Activated naive CD4-positive, alpha-beta T cell treated with anti-CD3 and anti-CD28 coated beads, Interleukin-2, amount 50 U/mL, for 72 hours (primary cell): ENCODE measurements at regions not wholly inside any gene's neighbourhood (a gene's known extent, or its start where the extent isn't known, plus 50 kb on each side); places are given as distances from the start of the nearest gene placed in this dataset.

ENCODE experiments used
- ATAC-seq, 2 donors: fragments of 150-1000 bp; cut with Tn5 transposase; 2 replicates each; pipeline ENCODE4 v1.10.0; 2021; ENCODE audit warnings: mild to moderate bottlenecking in 2 of 2, moderate library complexity in 2 of 2
- DNase-seq, 2 donors: peaks; one replicate each; pipeline ENCODE4 v3.0.0; 2021 to 2022; ENCODE audit warnings: low spot score in 2 of 2
- H3K27ac Mint-ChIP-seq, 2 donors: one replicate each; pipeline ENCODE4 v1.8.0; 2022; ENCODE audit warnings: mild to moderate bottlenecking in 2 of 2, mixed read lengths in 2 of 2
- H3K36me3 Mint-ChIP-seq, 2 donors: one replicate each; pipeline ENCODE4 v1.8.0; 2022; ENCODE audit warnings: mixed read lengths in 2 of 2
- H3K9me3 Mint-ChIP-seq, 2 donors: one replicate each; pipeline ENCODE4 v1.8.0; 2022; ENCODE audit warnings: mixed read lengths in 2 of 2

- H3K27ac Mint-ChIP-seq = no peak overlapping the region
- H3K36me3 Mint-ChIP-seq = no peaks in the 10 kb centered on the region
- DNase-seq = no peak
- H3K9me3 Mint-ChIP-seq = peaks cover 29% of the 10 kb centered on the region in 2 donors
- ATAC-seq = no peak
Measured at GRCh38 chr2:14418115-14418514, 214.4 kb upstream of the LRATD1 start.

- no peaks in the 10 kb centered on the region for H3K36me3 Mint-ChIP-seq
- peaks cover 13 to 19% of the 10 kb centered on the region in 2 donors for H3K9me3 Mint-ChIP-seq
- H3K27ac Mint-ChIP-seq = no peak overlapping the region
- no peak for DNase-seq
- ATAC-seq = no peak
Measured at GRCh38 chr2:14420851-14421250, 211.7 kb upstream of the LRATD1 start.

GRCh38 chr2:14422426-14422825 is 210.1 kb upstream of the LRATD1 start:
- Mint-ChIP-seq H3K9me3 (peaks cover 15 to 21% of the 10 kb centered on the region in 2 donors), H3K36me3 (no peaks in the 10 kb centered on the region), H3K27ac (no peak overlapping the region)
- no peak for ATAC-seq
- no peak for DNase-seq

GRCh38 chr2:14423145-14423906 is 209.2 kb upstream of the LRATD1 start:
- no peak overlapping the region for H3K27ac Mint-ChIP-seq
- ATAC-seq (no peak), DNase-seq (no peak)
- peaks cover 15 to 17% of the 10 kb centered on the region in 2 donors for H3K9me3 Mint-ChIP-seq
- H3K36me3 Mint-ChIP-seq = no peaks in the 10 kb centered on the region

GRCh38 chr2:14424478-14425390 is 207.8 kb upstream of the LRATD1 start:
- DNase-seq (no peak), ATAC-seq (no peak)
- Mint-ChIP-seq H3K27ac (no peak overlapping the region), H3K9me3 (peaks cover 15 to 17% of the 10 kb centered on the region in 2 donors), H3K36me3 (no peaks in the 10 kb centered on the region)

- DNase-seq (no peak), ATAC-seq (no peak)
- Mint-ChIP-seq H3K9me3 (peaks cover 11% of the 10 kb centered on the region in 2 donors), H3K36me3 (no peaks in the 10 kb centered on the region), H3K27ac (no peak overlapping the region)
Measured at GRCh38 chr2:14425869-14426268, 206.6 kb upstream of the LRATD1 start.

- ATAC-seq = no peak
- H3K27ac Mint-ChIP-seq = no peak overlapping the region
- no peaks in the 10 kb centered on the region for H3K36me3 Mint-ChIP-seq
- H3K9me3 Mint-ChIP-seq = peaks cover 6 to 10% of the 10 kb centered on the region in 2 donors
- no peak for DNase-seq
Measured at GRCh38 chr2:14428056-14428455, 204.5 kb upstream of the LRATD1 start.

GRCh38 chr2:14433946-14434495 is 198.5 kb upstream of the LRATD1 start:
- no peak overlapping the region for H3K27ac Mint-ChIP-seq
- no peaks in the 10 kb centered on the region for H3K36me3 Mint-ChIP-seq
- DNase-seq = no peak
- peaks cover 5 to 11% of the 10 kb centered on the region in 2 donors for H3K9me3 Mint-ChIP-seq
- no peak for ATAC-seq

- DNase-seq (no peak), ATAC-seq (no peak)
- Mint-ChIP-seq H3K27ac (no peak overlapping the region), H3K36me3 (no peaks in the 10 kb centered on the region), H3K9me3 (peaks cover 9 to 13% of the 10 kb centered on the region in 2 donors)
Measured at GRCh38 chr2:14445670-14446069, 186.8 kb upstream of the LRATD1 start.

- ATAC-seq = no peak
- Mint-ChIP-seq H3K9me3 (peaks cover 9 to 11% of the 10 kb centered on the region in 2 donors), H3K27ac (no peak overlapping the region)
Measured at GRCh38 chr2:14448340-14448739, 184.2 kb upstream of the LRATD1 start.

GRCh38 chr2:14451312-14451711 is 181.2 kb upstream of the LRATD1 start:
- no peak for DNase-seq
- Mint-ChIP-seq H3K36me3 (no peaks in the 10 kb centered on the region), H3K27ac (no peak overlapping the region), H3K9me3 (peaks cover 4 to 17% of the 10 kb centered on the region in 2 donors)
- no peak for ATAC-seq

More at GRCh38 chr2:14448340-14448739, 184.2 kb upstream of the LRATD1 start:
- H3K36me3 Mint-ChIP-seq = no peaks in the 10 kb centered on the region
- DNase-seq = no peak

GRCh38 chr2:14454202-14454601 is 178.3 kb upstream of the LRATD1 start:
- no peaks in the 10 kb centered on the region for H3K36me3 Mint-ChIP-seq
- no peak overlapping the region for H3K27ac Mint-ChIP-seq
- ATAC-seq = no peak
- DNase-seq = no peak
- peaks cover 4 to 25% of the 10 kb centered on the region in 2 donors for H3K9me3 Mint-ChIP-seq

- ATAC-seq = no peak
- DNase-seq = no peak
- no peaks in the 10 kb centered on the region for H3K36me3 Mint-ChIP-seq
- no peak overlapping the region for H3K27ac Mint-ChIP-seq
- H3K9me3 Mint-ChIP-seq = peaks cover 4 to 15% of the 10 kb centered on the region in 2 donors
Measured at GRCh38 chr2:14459786-14460325, 172.7 kb upstream of the LRATD1 start.

GRCh38 chr2:14475994-14476393 is 156.5 kb upstream of the LRATD1 start:
- no peak for ATAC-seq
- no peak overlapping the region for H3K27ac Mint-ChIP-seq
- H3K9me3 Mint-ChIP-seq = no peaks in the 10 kb centered on the region
- no peaks in the 10 kb centered on the region for H3K36me3 Mint-ChIP-seq
- no peak for DNase-seq

GRCh38 chr2:14479486-14479885 is 153.0 kb upstream of the LRATD1 start:
- DNase-seq = no peak
- no peak for ATAC-seq
- peaks cover 11 to 13% of the 10 kb centered on the region in 2 donors for H3K9me3 Mint-ChIP-seq
- no peak overlapping the region for H3K27ac Mint-ChIP-seq
- no peaks in the 10 kb centered on the region for H3K36me3 Mint-ChIP-seq

GRCh38 chr2:14480120-14480519 is 152.4 kb upstream of the LRATD1 start:
- no peak for ATAC-seq
- no peak for DNase-seq
- no peak overlapping the region for H3K27ac Mint-ChIP-seq
- H3K36me3 Mint-ChIP-seq = no peaks in the 10 kb centered on the region
- peaks cover 11 to 13% of the 10 kb centered on the region in 2 donors for H3K9me3 Mint-ChIP-seq

GRCh38 chr2:14480906-14481305 is 151.6 kb upstream of the LRATD1 start:
- no peaks in the 10 kb centered on the region for H3K36me3 Mint-ChIP-seq
- no peak overlapping the region for H3K27ac Mint-ChIP-seq
- DNase-seq (no peak), ATAC-seq (no peak)
- peaks cover 15 to 17% of the 10 kb centered on the region in 2 donors for H3K9me3 Mint-ChIP-seq
